Activated CD8-positive, alpha-beta memory T cell treated with anti-CD3 and anti-CD28 coated beads, Interleukin-2, amount 50 U/mL, for 4 hours (primary cell): ENCODE measurements at regions not wholly inside any gene's neighbourhood (a gene's known extent, or its start where the extent isn't known, plus 50 kb on each side); places are given as distances from the start of the nearest gene placed in this dataset.

Experiments
- DNase-seq: peaks from one replicate; pipeline ENCODE4 v3.0.0-alpha.2; 2020

DNA sequence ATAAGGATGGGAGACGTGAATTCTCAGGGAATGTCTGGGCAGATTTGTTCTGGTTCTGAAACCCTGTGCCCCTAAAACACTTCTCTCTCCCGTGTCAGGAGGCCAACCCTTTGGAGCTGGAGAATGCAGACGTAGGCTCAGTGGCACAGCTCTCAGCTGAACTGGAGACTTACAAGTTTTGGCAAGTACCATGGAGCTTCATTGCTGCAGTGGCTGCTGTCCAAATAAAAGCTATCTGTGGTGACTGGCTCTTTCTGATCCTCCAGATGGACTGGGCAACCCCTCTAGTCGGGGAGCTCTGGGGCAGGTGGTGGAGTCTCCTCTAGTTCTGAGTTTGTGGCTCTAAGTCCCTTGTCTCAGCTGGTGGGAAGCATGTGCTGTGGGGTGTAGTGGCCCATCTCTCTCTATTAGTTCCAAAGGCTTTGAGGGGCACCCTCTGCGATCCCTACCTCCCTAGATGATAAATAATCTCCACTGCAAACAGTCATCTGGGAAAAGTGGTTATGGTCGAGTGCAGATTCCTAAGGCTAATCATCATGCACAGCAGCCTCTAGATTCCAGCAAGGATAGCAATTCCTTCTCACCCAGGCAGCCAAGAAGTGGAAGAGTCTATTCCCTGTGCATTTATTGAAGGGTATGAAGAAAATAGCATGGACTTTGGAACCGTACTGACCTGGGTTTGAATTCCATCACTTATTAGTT, 204.2 kb upstream of the KLF4 start:
- no peak for DNase-seq

DNA sequence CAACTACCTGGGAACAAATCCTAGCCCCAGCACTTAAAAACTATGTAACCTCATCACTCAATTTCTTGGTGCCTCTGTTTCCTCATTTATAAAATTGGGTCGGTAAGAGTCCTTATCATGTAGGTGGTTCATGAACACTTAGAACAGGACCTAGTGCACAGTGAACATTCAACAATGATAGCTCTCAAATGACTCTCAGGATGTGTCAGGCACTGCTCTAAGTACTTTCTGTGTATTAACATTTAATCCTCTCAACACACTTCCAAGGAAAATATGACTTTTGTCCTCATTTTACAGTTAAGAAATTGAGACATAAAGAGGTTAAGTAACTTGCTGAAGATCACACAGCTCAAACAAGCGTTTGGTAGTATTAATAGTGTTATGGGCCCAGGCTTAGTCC, 202.1 kb upstream of the KLF4 start:
- DNase-seq, result no peak

DNA sequence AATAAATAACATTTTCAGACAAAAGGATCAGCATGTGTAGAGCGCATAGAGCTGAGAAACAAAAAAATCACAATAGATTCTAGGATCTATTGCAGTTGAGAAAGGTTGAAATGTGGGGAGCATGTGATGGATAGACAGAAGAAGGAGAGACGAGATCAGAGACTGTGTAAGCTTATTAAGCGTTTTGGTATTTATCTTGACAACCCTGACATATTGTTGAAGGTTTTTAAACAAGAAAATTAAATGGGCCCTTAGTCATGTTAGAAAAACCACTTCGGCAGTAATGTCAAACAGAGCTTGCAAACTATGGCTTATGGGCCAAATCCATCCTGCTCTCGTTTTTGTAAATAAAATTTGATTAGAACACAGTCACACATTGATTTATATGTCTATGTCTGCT, 200.5 kb upstream of the KLF4 start:
- no peak for DNase-seq

DNA sequence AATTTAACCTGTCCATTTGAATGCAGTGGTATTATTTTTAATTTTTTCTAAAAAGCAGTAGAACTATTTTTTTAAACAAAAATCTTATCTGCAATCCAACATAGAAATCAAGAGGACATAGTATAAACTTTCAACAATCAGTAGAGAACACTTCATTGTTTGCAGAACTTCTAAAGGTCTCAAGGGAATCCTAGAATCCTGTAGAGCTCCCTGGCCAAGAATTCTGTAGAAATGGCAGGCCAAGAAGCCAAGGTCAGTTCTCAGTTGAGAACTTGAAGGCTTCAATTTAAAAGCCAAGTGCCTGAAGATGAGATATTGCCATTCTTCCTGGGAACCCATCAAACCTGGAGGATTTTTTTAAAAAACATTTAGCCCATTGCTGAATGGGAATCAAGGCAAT, 199.2 kb upstream of the KLF4 start:
- no peak for DNase-seq

DNA sequence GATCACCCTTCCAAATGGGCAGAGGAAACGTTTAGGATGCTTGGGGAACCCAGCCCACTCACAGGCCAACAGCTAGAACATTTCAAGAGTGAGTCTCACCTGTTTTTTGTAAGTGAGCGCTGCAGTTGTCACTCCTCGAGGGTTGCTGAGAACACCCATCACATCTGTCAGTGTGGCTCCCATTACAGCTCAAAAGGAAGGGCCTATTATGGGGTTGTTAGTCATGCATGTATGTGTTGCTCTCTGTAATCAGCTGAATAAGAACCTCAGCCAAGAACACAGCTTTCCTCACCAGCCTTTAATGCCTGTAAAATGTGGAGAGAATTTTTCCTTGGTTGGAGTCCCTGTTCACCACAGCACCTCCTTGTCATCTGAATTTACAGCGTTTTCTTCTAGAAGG, 196.3 kb upstream of the KLF4 start:
- no peak for DNase-seq

DNA sequence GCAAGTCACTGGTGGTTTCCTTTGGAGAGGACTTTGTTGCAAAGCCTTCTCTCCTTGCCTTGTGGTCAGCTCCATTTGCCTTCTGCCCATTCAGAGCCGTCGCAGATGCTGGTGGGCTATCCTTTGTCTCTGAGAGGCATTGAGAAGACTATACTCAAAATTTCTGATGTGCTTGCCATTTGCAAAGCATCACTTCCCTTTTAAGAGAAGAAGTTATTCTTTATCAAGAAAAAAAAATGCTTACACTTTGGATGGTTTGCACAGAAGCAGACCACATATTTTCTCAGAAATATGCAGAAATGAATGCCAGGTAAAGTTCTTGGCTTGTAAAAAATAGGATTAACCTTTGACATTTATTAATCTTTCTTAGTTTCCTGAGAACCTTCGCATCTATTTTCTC, 195.8 kb upstream of the KLF4 start:
- no peak for DNase-seq

DNA sequence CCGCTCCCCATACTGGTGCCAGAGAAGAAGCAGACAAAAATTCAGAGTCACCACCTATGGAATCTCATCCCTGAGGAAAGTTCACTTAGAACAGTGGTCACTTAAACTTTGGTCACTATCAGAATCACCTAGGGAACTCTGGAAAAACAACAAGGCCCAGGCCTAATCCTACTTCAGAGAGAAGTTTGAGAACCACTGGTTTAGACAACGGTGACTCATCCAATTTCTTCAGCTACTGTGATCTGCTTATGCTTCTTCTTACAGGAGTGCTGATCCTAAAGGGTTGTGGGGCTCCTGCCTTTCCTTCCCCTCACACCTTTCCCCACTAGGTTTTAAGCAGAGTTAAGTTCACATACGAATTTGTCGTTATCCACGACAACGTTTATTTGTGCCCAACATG, 194.7 kb upstream of the KLF4 start:
- DNase-seq, result no peak

DNA sequence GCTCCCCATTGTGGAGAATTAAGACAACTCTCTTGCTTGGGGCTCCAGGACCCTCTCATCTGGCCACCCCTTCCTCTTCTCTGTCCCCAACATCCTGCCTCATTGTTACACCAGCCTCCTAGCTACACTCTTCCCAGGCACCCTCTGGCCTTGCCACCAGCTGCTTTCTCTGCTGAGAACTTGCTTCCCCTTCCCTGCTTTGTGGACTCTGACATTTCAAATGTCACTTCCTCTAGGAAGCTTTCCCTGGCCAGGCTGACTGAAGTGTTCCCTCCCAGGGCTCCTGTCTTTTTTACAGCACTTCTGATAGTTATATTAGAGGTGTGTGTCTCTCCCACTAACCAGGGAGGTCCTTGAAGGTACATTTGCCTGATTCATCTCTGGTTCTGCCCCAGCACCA, 194.0 kb upstream of the KLF4 start:
- DNase-seq, result no peak

DNA sequence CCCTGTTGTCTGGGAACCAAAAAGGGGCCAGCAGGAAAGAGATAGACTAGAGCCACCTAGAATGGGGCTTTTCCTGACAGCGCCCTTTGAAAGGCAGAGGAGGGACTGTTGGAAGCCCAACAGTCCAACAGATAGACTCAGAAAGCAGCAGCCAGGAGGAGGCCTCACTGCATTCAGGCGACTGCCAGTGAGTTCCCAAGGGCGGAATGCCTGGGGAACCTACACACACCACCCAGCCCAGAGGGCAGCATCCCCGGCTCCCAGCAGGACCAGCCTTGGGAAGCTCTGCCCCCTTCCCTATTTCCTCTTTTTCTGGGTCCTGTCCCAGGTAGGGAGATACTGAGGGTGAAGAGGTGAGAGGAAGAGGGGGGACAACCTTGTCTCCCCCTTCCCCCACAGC, 192.4 kb upstream of the KLF4 start:
- no peak for DNase-seq

DNA sequence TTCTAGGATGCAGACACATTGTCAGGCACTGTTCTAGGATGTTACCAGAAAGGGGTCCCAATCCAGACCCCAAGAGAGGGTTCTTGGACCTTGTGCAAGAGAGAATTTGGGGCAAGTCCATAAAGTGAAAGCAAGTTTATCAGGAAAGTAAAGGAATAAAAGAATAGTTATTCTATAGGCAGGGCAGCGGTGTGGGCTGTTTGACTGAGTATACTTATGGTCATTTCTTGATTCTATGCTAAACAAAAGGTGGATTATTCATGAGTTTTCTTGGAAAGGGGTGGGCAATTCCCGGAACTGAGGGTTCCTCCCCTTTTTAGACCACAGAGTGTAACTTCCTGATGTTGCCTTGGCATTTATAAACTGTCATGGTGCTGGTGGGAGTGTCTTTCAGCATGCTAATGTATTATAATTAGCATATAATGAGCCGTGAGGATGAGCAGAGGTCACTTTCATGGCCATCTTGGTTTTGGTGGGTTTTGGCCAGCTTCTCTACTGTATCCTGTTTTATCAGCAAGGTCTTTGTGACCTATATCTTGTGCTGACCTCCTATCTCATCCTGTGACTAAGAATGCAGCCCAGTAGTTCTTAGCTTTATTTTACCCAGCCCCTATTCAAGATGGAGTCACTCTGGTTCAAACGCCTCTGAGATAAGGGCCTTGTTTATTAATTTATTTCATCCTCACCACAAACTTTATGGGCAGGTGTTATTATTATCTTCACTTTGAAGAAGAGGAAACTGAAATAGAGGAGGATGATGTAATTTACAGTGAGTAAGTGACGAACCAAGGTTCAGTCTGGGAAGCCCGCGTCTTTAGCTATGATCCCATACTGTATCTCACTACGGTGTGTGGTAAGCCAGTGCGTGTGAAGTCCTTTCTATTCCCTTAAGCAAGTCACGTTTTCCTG, 186.0 kb upstream of the KLF4 start:
- no peak for DNase-seq

DNA sequence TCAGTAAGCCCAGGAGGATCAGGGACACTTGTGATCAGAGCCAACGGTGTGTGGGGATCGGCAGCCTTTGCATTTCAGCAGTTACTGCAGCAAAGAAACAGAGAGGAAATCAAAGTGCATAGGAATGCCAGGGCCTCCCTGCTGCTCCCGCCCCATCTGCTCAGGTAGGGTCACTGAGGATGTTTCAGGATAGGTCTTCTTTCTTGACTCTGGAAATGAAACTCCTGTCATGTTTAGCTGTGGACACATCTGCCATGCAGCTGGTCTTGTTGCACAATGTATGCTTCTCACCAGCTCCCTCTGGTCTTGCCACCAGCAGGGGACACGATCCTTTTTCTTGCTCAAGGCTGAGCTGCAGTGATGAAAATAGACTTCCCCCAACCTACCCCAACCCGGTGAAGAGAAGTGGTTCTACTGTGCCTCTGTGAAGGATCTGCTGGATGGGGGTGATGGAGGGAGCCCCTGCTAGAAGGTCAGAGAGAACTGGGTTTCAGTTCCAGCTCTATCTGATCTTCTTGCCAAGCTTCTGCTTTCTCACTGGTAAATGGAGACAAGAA, 185.2 kb upstream of the KLF4 start:
- no peak for DNase-seq

DNA sequence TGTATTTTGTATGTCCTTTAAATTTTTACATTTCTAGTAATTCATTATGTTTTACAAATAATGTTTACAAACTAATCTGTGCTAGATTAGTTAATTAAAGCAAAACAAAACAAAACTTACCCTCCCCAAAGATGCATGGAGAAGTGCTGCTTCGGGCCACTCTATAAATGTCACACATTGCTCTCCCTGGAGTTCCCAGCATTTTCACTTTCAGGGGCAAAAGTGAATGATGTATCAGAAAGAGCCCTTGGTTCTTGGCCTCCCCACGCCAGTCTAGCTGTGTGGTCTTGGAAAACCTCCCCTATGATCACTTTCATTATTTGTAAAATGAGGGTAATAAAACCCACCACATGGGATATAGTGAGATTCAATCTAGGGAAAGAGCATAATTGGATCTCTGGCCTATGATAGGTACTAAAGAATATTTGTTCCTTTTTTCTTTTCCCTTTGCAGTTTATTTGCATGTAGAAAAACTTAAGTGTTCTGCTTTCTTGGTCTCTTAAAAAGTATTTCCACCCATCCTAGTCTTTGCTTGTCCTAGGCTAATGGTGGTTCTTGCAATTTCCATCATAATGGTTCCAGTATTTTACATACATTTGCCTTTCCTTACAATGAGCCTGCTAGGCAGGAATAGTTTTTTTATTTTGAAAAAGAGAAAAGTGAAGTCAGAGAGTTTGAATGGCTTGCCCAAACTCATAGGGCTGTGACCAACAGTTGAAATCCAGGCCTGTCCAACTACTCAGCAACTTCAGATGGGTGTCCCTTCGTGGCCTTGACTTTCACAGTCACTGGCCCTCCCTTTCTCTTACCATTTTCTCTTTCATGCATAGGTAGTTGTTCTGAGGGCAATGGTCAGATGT, 184.5 kb upstream of the KLF4 start:
- no peak for DNase-seq

DNA sequence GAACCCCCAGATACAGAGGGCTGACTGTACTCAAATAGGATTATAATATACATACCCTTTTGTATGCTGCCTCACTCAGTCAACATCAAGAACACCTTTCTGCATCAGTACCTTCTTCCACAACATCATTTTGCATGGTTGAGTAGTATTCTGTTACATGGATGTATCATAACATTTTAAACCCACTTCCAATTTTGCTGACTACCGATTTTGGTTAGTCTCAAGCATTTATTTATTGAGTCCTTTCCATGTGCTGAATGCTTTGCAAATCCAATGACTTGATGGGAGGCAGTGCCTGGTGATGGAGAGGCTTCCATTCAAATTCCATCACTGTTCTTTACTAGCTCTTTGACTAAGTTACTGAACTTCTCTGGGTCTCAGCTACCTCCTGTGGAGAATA, 182.0 kb upstream of the KLF4 start:
- no peak for DNase-seq

DNA sequence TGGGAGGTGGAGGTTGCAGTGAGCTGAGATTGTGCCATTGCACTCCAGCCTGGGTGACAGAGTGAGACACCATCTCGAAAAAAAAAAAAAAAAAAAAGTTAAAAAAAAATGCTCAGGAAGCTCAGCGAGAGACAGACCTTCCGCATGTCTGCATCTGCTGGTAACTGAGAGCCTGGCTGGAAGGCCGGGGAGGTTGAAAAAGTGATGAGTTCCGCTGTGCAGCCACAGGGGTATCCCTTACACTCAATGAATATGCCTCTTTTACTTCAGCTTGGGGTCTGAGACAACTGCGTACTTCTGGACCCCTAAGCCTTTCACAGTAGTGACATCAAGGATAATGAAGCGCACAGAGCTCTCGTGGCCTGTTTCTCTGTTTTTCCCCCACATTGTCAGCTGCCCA, 179.9 kb upstream of the KLF4 start:
- no peak for DNase-seq

DNA sequence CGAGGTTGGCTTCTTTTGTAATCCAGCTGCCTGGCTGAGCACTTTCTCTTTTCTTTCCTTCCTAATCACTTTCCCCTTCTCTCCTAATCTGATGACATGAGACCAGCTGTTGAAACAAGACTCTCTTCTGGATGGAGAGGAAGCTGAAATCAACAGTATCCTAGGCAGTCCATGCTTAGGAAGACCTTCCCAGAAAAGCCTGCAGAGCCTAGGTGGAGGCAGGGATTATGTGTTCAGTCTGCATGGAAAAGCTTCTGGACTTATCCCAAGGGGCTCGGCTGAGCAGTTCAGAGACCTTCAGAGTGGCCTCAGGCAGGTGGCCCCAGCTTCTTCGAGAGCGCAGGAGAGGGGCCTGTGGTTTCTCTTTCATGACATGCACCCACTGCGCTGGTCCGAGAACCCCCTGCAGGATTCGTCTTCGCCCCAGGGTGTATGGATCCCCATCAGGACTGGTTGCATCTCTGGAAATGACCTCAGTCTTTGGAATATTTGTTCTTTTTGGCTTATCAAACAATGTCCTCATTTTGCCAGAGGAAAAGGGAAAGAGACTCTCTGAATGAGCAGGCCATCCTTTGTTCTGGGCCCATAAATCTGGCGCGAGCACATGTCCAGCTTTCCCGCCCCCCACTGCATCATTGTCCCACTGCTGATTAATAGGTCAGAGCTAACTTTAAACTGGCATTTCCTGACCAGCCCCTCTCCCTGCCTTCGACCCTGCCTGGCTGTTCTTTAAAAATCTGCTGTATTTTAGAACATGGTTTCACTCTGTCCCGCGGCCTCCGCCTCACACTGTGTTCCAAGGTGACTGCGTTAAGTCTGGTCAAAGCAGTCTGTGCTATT, 177.9 kb upstream of the KLF4 start:
- DNase-seq, result no peak

DNA sequence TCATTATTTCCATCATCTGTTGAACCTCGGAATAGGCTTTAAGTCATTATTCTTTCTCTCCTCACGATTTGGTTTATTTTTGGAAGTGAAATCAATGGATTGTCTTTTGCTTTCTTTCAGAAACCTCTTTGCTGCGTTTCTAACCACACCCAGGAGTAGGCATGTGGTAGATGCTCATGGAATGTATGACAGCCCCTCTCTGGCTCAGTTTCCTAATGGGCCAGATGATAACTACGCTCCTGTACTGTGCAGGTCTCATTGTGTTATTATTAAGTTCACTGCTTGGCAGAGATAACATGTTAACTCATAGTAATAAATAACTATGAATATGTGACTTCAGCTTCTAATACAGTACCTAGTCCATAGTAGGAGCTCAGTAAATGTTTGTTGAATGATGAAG, 175.5 kb upstream of the KLF4 start:
- no peak for DNase-seq

DNA sequence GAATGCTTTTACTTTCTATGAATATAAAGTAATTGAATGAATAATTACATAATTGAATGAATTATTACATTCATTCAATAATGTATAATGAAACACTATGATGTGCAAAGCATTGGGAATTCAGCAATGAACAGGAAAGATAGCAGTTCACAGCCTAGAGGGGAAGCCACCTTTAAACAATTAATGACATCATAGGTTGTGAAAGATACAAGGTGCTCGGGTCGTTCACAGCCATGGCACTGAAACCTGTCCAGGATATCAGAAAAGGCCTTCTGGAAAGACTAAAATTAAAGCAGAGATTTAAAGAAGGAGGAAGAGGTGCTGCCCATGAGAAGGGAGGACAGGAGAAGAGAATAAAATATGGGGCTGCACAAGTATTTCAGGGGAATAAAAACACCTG, 171.4 kb upstream of the KLF4 start:
- no peak for DNase-seq

DNA sequence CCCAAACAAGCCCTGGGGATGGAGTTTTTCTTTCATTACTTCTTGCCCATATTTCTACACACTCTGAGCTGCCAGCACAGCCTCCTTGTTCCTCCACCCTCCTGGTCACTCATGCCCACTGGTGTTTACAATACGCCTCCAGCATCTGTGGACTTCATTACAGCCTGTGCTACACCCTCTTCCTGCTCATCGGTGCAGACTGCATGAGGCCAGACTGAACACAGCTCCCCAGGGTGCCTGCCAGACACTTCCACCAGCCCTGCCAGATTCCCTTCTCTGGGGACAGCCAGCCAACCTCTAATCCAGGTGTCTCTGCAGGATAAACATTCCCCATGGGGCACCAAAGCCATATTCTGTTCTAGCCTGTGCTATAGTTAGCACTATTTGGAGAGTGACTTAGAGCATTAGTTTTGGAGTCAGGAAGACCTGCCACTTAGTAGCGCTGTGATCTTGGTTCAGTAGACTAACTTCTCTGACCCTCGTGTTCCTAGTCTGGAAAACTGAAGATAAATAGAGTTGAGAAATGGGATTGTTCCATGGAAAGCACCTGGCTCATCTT, 163.8 kb upstream of the KLF4 start:
- DNase-seq, result no peak

DNA sequence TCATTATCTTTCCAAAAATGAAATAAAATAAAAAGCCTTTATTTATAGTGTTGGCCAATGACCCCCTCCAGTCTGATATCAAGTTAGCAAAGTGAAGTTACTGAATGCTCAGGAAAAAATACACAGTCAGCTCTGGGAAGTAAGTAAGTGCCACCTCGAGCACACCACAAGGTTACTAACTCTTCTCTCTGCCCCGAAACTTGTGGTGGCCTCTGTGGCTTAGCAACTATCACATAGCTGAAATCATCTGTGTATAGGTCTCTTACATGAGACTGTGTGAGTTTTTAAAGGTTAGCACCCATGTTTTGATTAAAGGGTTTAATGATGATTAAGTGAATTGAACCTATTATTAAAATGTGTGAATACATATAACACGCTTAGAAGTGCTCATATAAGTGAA, 161.4 kb upstream of the KLF4 start:
- DNase-seq, result no peak

DNA sequence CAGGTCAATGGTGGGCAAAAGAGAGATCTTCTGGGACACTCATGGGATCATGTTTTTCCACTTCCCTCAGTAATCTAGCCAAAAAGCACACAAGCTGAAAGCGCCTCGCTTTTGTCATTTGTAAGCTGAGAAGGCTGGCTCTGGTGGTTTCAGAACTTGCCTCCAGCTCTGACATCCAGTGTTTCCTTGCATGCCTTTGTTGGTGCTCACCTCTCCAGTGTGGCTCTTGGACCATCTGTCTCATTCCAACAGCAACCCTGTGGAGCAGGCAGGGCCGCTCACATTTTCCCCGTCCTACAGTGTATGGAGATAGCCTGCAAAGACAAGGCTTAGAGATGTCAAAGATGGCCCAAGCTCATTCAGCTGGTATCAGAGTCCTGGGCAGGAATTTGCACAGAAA, 160.8 kb upstream of the KLF4 start:
- no peak for DNase-seq

DNA sequence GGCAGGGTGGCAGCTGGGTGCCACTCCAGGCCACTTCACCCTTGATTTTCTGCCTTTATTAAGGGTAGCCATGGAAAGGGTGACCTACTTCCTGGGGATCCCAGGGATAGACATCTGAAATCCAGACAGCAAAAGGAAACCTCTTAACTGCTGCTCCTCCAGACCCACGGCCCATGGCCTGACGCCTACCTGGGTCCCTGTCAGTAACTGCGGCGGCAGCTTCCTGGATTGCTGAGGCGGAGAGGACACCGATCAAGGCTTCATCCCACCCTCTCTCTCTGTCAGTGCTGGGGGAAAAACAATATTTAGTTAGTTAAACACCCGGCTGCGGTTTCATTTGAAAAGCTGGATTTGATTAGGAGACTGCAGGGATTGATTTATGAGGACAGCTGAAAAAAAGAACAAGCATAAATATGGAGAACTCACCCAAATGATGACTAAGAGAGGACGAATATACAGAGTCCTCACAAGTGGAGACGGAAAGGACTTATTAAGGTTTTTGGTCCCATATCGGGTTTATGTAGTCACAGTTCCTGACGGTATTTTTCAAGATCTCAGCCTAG, 158.7 kb upstream of the KLF4 start:
- DNase-seq, result no peak

DNA sequence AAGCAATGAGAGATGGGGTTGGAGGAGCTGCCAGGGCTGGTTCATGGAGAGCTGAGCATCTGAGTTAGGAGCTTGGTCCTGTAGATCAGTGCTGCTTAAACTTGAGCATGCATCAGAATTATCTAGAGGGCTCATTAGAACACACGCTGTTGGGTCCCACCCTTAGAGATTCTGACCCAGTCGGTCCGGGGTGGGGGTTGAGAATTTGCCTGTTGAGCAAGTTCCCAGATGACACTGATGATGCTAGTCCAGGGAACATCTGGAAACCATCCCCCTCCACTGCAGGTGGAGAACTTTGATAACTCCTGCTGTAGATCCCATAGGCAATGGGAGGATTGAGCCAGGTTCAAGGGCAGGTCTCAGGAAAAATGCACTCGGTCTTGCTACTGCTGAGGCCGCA, 158.0 kb upstream of the KLF4 start:
- DNase-seq, result no peak
